Transverse colon (tissue), 4 donors: ENCODE measurements at regions not wholly inside any gene's neighbourhood (a gene's known extent, or its start where the extent isn't known, plus 50 kb on each side); places are given as distances from the start of the nearest gene placed in this dataset.

Source experiments
- DNase-seq: peaks from one replicate; pipeline ENCODE4 v3.0.0-alpha.2; 2019
- H3K27ac ChIP-seq, 4 donors: fragments of 200-600 bp; sonication (generic); 2 replicates each; pipeline ENCODE4 v1.5.1; 2016 to 2018; ENCODE audit warnings: inconsistent platforms in 4 of 4
- H3K27me3 ChIP-seq: fragments of 200-600 bp; sonication (generic); 2 replicates; pipeline ENCODE4 v1.5.1; 2017; ENCODE audit warnings: inconsistent platforms
- H3K36me3 ChIP-seq, 4 donors: fragments of 200-600 bp; sonication (generic); 2 replicates each; pipeline ENCODE4 v1.5.1; 2017 to 2019; ENCODE audit warnings: inconsistent platforms in 4 of 4
- H3K4me1 ChIP-seq, 4 donors: fragments of 200-600 bp; sonication (generic); 2 replicates each; pipeline ENCODE4 v1.5.1; 2017 to 2020; ENCODE audit warnings: inconsistent platforms in 4 of 4
- H3K4me3 ChIP-seq, 4 donors: fragments of 200-600 bp; sonication (generic); 1 replicate in 1 of 4; 2 replicates in 3 of 4; pipeline versions ENCODE4 v1.5.1 to v1.6.1; 2017 to 2019; ENCODE audit warnings: inconsistent platforms in 4 of 4
- H3K9me3 ChIP-seq, 2 donors: fragments of 200-600 bp; sonication (generic); 2 replicates each; pipeline ENCODE4 v1.5.1; 2017 to 2019; ENCODE audit warnings: inconsistent platforms in 2 of 2
- EP300 ChIP-seq: sonication (generic); formaldehyde crosslinking; IDR thresholded peaks from one replicate; pipeline ENCODE4 v1.6.1; 2017; ENCODE audit warnings: antibody characterized with exemption, low read depth
- POLR2A ChIP-seq: fragments of 450-650 bp; IDR thresholded peaks from one replicate; pipeline ENCODE4 v1.6.1; 2016; ENCODE audit warnings: antibody characterized with exemption, mild to moderate bottlenecking, moderate library complexity
- POLR2AphosphoS5 ChIP-seq, 3 donors: sonication (generic); formaldehyde crosslinking; IDR thresholded peaks; one replicate each; pipeline ENCODE4 v1.6.1; 2016; ENCODE audit warnings: antibody characterized with exemption in 3 of 3
- WGBS, 2 donors: methylation state at CpG; one replicate each; pipeline ENCODE4 v1.1.5; 2018; ENCODE audit warnings: low coverage in 1 of 2; 5-methylcytosine and 5-hydroxymethylcytosine counted together
- in situ Hi-C, 4 donors: fragments of 200-750 bp; cut with MboI; loops; one replicate each; pipeline versions ENCODE4 v1.15.0 to v1.15.1; 2017; ENCODE audit warnings: low sequenced_read_pairs in 3 of 4, low pct_ligation_motif_present in 1 of 4, low pct_unique_long_range_greater_than_20kb in 1 of 4
- intact Hi-C: fragments of 100-400 bp; cut with DNase I; formaldehyde crosslinking; loops from one replicate; pipeline ENCODE4 v1.15.1; 2023; ENCODE audit warnings: low total_unique reads
- TF ChIP-seq, protein P1 (sequence below), 5 experiments: fragments of 200-600 bp in 3 of 5; fragments of 450-650 bp in 2 of 5; sonication (generic) in 3 of 5; IDR thresholded peaks; 1 replicate in 2 of 5; 2 replicates in 3 of 5; pipeline ENCODE4 v1.5.1; 2016 to 2017; ENCODE audit warnings: antibody characterized with exemption in 5 of 5, inconsistent platforms in 3 of 5, mild to moderate bottlenecking in 2 of 5, moderate library complexity in 1 of 5

DNA sequence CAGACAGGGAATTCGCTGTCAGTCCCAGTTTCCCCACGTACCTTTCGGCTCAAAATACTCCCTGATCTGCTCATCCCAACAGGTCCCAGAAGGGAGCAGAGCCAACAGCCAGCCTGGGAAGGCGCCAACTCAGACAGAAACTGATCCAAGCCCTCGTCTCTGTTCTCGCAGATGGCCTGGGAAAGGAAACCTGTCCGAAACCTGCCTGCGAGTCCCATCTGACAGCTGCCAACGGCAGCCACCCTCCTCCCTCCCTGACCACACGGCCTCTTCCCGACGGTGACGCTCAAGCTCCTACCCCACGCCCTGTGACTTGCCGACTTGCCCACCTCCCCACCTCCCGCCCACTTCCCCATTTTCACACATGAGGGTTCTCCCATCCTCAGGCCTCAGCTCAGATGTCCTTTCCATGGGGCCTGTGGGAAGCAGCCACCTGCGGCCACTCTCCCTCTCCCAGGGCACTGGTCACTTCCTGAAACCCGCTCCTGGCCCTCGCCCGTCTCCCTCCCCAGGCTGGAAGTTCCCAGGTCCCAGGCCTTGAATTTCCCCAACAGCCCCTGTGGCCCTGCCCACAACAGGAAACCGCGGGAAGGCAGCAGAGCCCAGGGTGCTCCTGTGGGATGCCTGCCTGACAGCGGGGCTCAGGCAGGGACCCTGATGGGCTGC lies 60.9 kb upstream of the FBRSL1 start:
- in situ Hi-C loops (loop anchor here in 1 of 4 donors (10.0 kb wide), 1 partner anchor 186 kb away; the partner anchor contains the start of genes LRCOL1 and P2RX2), intact Hi-C loops (no loop called here)
- Histone ChIP-seq H3K27ac (peak overlapping the region in 1 of 4 donors; percentile 26), H3K4me3 (no peak overlapping the region), H3K9me3 (no peaks in the 10 kb centered on the region), H3K4me1 (peaks cover 0 to 25% (median 21%) of the 10 kb centered on the region in 4 donors), H3K27me3 (peaks cover 40% of the 10 kb centered on the region), H3K36me3 (no peaks in the 10 kb centered on the region)
- WGBS, 2 donors = 0 to 27% methylated on average over 1 to 22 of the region's 23 CpGs
- TF ChIP-seq, protein P1, sequence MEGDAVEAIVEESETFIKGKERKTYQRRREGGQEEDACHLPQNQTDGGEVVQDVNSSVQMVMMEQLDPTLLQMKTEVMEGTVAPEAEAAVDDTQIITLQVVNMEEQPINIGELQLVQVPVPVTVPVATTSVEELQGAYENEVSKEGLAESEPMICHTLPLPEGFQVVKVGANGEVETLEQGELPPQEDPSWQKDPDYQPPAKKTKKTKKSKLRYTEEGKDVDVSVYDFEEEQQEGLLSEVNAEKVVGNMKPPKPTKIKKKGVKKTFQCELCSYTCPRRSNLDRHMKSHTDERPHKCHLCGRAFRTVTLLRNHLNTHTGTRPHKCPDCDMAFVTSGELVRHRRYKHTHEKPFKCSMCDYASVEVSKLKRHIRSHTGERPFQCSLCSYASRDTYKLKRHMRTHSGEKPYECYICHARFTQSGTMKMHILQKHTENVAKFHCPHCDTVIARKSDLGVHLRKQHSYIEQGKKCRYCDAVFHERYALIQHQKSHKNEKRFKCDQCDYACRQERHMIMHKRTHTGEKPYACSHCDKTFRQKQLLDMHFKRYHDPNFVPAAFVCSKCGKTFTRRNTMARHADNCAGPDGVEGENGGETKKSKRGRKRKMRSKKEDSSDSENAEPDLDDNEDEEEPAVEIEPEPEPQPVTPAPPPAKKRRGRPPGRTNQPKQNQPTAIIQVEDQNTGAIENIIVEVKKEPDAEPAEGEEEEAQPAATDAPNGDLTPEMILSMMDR (IDR thresholded peaks at IDR 0.05) = no peak
- TF ChIP-seq POLR2A (no peak), POLR2AphosphoS5 (IDR thresholded peaks at IDR 0.05) (no peak), EP300 (no peak)
- DNase-seq = no peak

DNA sequence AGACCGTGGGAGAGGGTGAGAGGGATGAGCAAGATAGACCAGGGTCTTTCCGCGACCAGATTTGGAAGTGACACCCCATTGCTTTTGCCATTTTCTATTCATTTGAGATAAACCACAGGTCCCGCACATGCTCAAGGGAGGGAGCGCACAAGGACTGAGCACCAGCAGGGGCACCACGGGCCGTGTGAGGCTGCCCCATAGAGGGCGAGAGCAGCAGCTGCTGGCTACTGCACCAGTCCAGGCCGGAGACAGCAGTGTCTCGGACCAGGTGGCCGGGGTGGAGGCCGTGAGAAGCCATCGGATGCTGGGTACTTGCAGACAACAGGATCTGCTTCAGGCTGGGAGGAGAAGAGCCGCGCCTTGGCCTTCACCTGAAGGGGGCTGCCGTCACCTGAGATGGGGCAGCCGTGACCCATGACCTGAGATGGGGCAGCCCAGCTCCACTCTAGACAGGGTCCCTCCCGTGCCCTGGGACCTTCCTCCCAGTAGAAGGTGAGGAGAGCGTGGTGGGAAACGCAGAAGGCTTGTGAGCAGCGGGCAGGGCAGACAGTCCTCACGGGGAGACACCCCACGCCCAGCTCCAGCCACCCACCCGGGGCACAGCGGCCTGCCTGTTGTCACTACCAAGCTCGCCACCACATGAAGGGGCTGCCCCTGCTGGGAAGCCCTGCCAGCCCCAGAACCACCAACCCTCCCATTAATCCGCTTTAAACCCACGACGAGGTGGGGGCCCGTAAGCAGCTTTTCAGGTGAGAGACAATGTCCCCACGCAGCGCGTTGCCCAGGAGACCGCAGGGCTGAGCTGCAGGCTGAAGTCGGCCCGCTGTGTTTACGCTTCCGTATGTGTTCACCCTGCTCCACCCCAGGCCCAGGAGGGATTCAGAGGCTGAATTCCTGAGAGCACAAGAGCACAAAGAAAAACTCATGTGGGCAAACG lies 61.7 kb upstream of the FBRSL1 start:
- peaks cover 0 to 25% (median 21%) of the 10 kb centered on the region in 4 donors for H3K4me1 ChIP-seq
- no peak overlapping the region for H3K4me3 ChIP-seq
- WGBS, 2 donors = 68% methylated on average over 36 of the region's 39 CpGs; no CpG with 5 or more reads in 1 of the 2 donors
- H3K27me3 ChIP-seq = peaks cover 47% of the 10 kb centered on the region
- no peak for DNase-seq
- H3K36me3 ChIP-seq = no peaks in the 10 kb centered on the region
- intact Hi-C loops (no loop called here), in situ Hi-C loops (loop anchor here in 1 of 4 donors (10.0 kb wide), 1 partner anchor 187 kb away; the partner anchor contains the start of genes LRCOL1 and P2RX2)
- no peaks in the 10 kb centered on the region for H3K9me3 ChIP-seq
- TF ChIP-seq, protein P1 (IDR thresholded peaks at IDR 0.05) = no peak
- peak overlapping the region in 1 of 4 donors; percentile 26 for H3K27ac ChIP-seq

DNA sequence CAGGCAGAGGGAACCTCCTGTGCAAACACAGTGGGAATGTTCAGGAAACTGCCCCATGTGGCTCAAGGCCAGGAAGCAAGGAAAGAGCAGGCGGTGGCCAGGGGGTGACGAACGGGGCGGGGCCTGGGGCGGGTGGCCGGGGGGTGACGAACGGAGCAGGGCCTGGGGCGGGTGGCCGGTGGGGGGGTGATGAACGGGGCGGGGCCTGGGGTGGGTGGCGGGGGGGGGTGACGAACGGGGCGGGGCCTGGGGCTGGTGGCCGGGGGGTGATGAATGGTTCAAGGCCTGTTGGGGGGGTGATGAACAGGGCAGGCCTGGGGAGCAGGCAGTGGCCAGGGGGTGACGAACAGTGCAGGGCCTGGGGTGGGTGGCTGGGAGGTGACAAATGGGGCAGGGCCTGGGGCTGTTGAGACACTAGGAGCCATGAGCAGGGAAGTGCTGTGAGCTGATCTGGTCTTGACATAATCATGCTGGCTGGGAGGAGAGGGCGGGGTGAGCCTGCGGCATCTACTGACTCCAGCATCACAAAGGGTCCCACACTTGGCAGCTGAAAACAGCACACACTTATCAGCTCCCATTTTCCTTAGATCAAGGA lies 62.7 kb upstream of the FBRSL1 start:
- Histone ChIP-seq H3K9me3 (no peaks in the 10 kb centered on the region), H3K27me3 (peaks cover 53% of the 10 kb centered on the region), H3K4me1 (peaks cover 0 to 25% (median 21%) of the 10 kb centered on the region in 4 donors), H3K36me3 (no peaks in the 10 kb centered on the region), H3K27ac (no peak overlapping the region), H3K4me3 (no peak overlapping the region)
- no peak for DNase-seq
- TF ChIP-seq, protein P1 (IDR thresholded peaks at IDR 0.05) = no peak
- TF ChIP-seq EP300 (no peak), POLR2AphosphoS5 (IDR thresholded peaks at IDR 0.05) (no peak), POLR2A (no peak)
- intact Hi-C loops (no loop called here), in situ Hi-C loops (loop anchor here in 1 of 4 donors (10.0 kb wide), 1 partner anchor 188 kb away; the partner anchor contains the start of genes LRCOL1 and P2RX2)
- 79% methylated on average over 8 of the region's 20 CpGs; no CpG with 5 or more reads in 1 of the 2 donors for WGBS, 2 donors
